ENCODE measurements at regions not wholly inside any gene's neighbourhood (a gene's known extent, or its start where the extent isn't known, plus 50 kb on each side); places are given as distances from the start of the nearest gene placed in this dataset.

DNA sequence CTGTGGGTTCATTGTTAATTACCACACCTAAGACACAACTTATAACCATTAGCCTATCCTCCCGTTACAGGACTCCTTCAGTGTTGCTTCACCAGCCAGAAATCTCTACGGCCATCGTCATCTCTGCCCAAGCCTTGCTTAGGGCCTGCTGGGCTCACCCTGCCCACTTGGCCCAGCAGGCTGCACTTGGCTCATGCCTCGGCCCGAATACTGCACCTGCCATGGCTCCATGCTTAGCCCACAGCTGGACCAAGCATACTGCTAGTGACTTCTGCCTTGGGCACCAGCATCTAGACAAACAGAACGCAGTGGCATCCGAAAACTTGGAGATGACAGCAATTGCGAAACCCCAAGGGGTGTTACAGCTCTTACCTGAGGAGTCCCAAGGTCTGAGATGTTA, 2336.0 kb upstream of the ACO1 start:
- TF ChIP-seq EZH2 (IDR thresholded peaks at IDR 0.05; ENCODE audit: borderline replicate concordance, low read depth, low read length) (no peak), POLR2A (conservative IDR thresholded peaks at IDR 0.05) (no peak), KLF6 (CRISPR knock-in tag; IDR thresholded peaks at IDR 0.05; ENCODE audit: borderline replicate concordance) (no peak)
- TF ChIP-seq, protein P1, sequence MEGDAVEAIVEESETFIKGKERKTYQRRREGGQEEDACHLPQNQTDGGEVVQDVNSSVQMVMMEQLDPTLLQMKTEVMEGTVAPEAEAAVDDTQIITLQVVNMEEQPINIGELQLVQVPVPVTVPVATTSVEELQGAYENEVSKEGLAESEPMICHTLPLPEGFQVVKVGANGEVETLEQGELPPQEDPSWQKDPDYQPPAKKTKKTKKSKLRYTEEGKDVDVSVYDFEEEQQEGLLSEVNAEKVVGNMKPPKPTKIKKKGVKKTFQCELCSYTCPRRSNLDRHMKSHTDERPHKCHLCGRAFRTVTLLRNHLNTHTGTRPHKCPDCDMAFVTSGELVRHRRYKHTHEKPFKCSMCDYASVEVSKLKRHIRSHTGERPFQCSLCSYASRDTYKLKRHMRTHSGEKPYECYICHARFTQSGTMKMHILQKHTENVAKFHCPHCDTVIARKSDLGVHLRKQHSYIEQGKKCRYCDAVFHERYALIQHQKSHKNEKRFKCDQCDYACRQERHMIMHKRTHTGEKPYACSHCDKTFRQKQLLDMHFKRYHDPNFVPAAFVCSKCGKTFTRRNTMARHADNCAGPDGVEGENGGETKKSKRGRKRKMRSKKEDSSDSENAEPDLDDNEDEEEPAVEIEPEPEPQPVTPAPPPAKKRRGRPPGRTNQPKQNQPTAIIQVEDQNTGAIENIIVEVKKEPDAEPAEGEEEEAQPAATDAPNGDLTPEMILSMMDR (IDR thresholded peaks at IDR 0.05 in 2 of 3, conservative IDR thresholded peaks at IDR 0.05 in 1 of 3; ENCODE audit: insufficient read depth in 2 of 3, low read depth in 1 of 3, low read length in 3 of 3), result no peak
- TF ChIP-seq, protein P2, sequence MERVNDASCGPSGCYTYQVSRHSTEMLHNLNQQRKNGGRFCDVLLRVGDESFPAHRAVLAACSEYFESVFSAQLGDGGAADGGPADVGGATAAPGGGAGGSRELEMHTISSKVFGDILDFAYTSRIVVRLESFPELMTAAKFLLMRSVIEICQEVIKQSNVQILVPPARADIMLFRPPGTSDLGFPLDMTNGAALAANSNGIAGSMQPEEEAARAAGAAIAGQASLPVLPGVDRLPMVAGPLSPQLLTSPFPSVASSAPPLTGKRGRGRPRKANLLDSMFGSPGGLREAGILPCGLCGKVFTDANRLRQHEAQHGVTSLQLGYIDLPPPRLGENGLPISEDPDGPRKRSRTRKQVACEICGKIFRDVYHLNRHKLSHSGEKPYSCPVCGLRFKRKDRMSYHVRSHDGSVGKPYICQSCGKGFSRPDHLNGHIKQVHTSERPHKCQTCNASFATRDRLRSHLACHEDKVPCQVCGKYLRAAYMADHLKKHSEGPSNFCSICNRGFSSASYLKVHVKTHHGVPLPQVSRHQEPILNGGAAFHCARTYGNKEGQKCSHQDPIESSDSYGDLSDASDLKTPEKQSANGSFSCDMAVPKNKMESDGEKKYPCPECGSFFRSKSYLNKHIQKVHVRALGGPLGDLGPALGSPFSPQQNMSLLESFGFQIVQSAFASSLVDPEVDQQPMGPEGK (CRISPR knock-in tag; IDR thresholded peaks at IDR 0.05; ENCODE audit: borderline replicate concordance), result no peak

All from K562 (cell line).